ENCODE measurements at regions not wholly inside any gene's neighbourhood (a gene's known extent, or its start where the extent isn't known, plus 50 kb on each side); places are given as distances from the start of the nearest gene placed in this dataset.

DNA sequence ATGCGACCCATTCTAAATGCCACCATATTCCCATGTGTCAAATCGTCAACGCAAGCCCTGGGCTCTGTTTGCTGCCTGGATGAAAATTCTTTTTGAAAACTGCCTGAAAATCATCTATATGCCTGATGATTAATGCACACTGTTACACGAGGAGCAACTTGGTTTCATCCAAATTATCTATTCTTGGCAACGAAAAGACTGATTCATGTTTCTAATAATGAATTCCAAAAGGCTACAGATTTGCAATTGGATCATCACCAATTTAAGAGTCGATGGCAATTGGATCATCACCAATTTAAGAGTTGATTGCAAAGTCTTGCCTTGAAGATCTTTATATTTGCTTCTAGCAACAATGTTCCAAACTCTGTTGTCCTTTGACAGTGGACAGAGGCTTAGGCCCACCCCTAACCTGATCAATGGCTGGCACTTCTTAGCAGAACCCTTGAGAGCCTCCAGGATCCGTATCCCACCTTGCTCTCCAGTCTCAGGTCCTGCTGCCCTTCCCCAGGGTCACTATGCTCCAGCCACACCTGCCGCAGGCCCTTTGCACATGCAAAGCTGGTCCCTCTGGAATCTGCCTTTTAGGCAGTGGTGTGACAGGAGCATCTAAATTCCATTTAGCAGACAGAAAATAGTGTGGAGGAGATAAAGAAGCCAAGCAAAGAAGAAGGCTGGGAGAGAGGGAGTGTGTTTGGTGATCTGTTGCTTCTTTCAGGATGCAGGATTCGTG lies 460.9 kb upstream of the SULF2 start:
- TF ChIP-seq TAF1 (IDR thresholded peaks at IDR 0.05; ENCODE audit: borderline replicate concordance, low read depth, low read length) (no peak), POLR2AphosphoS5 (IDR thresholded peaks at IDR 0.05; ENCODE audit: low read depth, low read length) (no peak), POLR2A (IDR thresholded peaks at IDR 0.05; ENCODE audit: low read depth, low read length) (no peak)
- DNase-seq (ENCODE audit: insufficient read length) (no peak), FAIRE-seq (no peak)

DNA sequence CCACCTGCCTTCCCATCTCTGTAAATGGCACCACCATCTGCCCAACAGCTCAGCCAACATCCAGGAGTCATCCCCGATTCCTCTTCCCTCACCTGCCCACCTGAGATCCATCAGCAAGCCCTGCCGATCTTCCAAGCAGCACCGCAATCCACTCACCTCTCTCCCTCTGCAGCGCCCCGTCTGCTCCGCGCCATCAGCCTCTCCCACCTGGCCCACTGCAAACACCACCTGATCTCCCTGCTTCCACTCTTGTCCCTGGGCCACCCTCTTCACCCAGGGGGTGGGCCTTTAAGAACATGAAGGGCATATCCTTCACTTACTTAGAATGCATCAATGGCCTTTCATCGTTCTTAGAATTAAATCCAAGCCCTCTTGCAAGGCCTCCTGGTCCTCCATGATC lies 457.3 kb upstream of the SULF2 start:
- TF ChIP-seq TAF1 (IDR thresholded peaks at IDR 0.05; ENCODE audit: borderline replicate concordance, low read depth, low read length) (no peak), POLR2AphosphoS5 (IDR thresholded peaks at IDR 0.05; ENCODE audit: low read depth, low read length) (no peak), POLR2A (IDR thresholded peaks at IDR 0.05; ENCODE audit: low read depth, low read length) (no peak)
- no peak for FAIRE-seq
- DNase-seq (ENCODE audit: insufficient read length), result no peak

GRCh38 chr20:48241482-48241881 lies 456.2 kb upstream of the SULF2 start:
- TF ChIP-seq POLR2A (IDR thresholded peaks at IDR 0.05; ENCODE audit: low read depth, low read length) (no peak), TAF1 (IDR thresholded peaks at IDR 0.05; ENCODE audit: borderline replicate concordance, low read depth, low read length) (no peak), POLR2AphosphoS5 (IDR thresholded peaks at IDR 0.05; ENCODE audit: low read depth, low read length) (no peak)
- DNase-seq (ENCODE audit: insufficient read length) (no peak), FAIRE-seq (no peak)

GRCh38 chr20:48238781-48239180 lies 453.5 kb upstream of the SULF2 start:
- TF ChIP-seq POLR2AphosphoS5 (IDR thresholded peaks at IDR 0.05; ENCODE audit: low read depth, low read length) (no peak), TAF1 (IDR thresholded peaks at IDR 0.05; ENCODE audit: borderline replicate concordance, low read depth, low read length) (no peak), POLR2A (IDR thresholded peaks at IDR 0.05; ENCODE audit: low read depth, low read length) (no peak)
- no peak for DNase-seq (ENCODE audit: insufficient read length)
- no peak for FAIRE-seq

- DNase-seq (ENCODE audit: insufficient read length) (no peak), FAIRE-seq (no peak)
- no peak for TF ChIP-seq TAF1 (IDR thresholded peaks at IDR 0.05; ENCODE audit: borderline replicate concordance, low read depth, low read length)
- no peak for TF ChIP-seq POLR2AphosphoS5 (IDR thresholded peaks at IDR 0.05; ENCODE audit: low read depth, low read length)
- no peak for TF ChIP-seq POLR2A (IDR thresholded peaks at IDR 0.05; ENCODE audit: low read depth, low read length)
Observed at GRCh38 chr20:48238326-48238725, 453.0 kb upstream of the SULF2 start.

DNA sequence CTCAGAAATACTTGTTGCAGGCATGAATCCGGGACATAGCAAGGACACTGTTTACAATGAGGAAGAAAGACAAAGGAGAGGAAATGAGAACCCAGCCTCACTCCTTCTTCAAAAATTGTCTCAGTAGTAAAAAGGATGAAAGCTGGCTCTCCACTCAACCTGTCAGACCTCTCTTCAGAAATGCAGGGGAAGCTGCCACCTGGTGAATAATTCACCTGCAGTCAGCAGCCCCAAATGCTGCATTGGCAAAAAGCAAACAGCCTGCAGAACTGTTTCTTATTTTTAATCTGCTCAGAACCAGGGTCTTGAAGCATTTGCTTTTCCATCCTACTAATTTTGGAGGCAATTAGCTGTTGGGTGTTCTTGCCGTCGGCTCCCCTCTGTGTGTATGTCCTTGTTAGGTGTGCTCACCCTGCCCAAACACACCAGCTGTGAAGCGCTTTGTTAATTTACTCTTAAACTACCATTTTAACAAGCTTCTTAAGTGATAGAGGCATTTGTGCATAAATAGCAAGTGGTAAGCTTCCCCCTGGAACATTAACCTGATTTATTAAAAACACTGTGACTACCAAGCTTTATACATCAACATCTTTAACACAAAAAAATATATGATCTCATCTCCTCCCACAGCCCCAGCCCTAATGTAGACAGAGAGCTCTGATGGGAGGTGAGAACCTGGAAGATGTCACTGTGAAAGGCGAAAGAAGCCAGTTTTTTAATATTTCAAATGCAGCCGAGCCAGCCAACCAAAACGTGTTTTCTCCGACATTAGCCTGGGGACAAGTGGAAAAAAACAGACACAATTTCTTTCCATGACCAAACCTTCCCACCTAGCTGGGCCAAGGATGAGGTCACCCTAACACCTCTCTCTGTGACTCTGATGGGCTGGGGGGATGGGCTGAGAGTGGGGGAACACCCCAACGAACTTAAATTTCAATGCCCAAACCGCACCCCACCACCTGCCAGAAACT lies 451.0 kb upstream of the SULF2 start:
- TF ChIP-seq TAF1 (IDR thresholded peaks at IDR 0.05; ENCODE audit: borderline replicate concordance, low read depth, low read length), result no peak
- TF ChIP-seq POLR2AphosphoS5 (IDR thresholded peaks at IDR 0.05; ENCODE audit: low read depth, low read length), result no peak
- no peak for TF ChIP-seq POLR2A (IDR thresholded peaks at IDR 0.05; ENCODE audit: low read depth, low read length)
- DNase-seq (ENCODE audit: insufficient read length) (no peak), FAIRE-seq (no peak)

- FAIRE-seq, result no peak
- no peak for DNase-seq (ENCODE audit: insufficient read length)
- TF ChIP-seq POLR2AphosphoS5 (IDR thresholded peaks at IDR 0.05; ENCODE audit: low read depth, low read length) (no peak), POLR2A (IDR thresholded peaks at IDR 0.05; ENCODE audit: low read depth, low read length) (no peak), TAF1 (IDR thresholded peaks at IDR 0.05; ENCODE audit: borderline replicate concordance, low read depth, low read length) (no peak)
Observed at GRCh38 chr20:48234951-48235350, 449.7 kb upstream of the SULF2 start.

- TF ChIP-seq POLR2A (IDR thresholded peaks at IDR 0.05; ENCODE audit: low read depth, low read length) (no peak), POLR2AphosphoS5 (IDR thresholded peaks at IDR 0.05; ENCODE audit: low read depth, low read length) (no peak), TAF1 (IDR thresholded peaks at IDR 0.05; ENCODE audit: borderline replicate concordance, low read depth, low read length) (no peak)
- FAIRE-seq, result no peak
Observed at GRCh38 chr20:48231253-48231930, 446.1 kb upstream of the SULF2 start.

DNA sequence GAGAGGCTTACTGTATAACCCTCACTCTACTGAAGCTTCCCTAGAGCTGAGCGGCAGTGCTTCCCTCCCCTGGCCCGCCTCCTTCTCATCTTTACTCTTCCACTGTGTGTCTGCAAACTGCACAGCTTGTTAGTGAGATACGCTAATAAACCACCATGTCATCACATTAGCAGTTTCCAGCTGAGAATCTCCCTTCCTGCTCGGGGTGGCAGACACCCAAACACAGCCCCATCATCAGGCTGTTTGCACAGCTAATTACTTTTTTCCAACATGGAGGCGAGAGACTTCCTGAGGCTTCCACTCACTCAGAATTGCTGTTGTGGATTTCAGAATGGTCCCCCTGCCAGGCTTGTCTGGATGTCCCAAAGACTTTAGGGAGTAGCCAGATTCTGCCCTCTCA lies 444.9 kb upstream of the SULF2 start:
- no peak for TF ChIP-seq POLR2A (IDR thresholded peaks at IDR 0.05; ENCODE audit: low read depth, low read length)
- TF ChIP-seq POLR2AphosphoS5 (IDR thresholded peaks at IDR 0.05; ENCODE audit: low read depth, low read length), result no peak
- TF ChIP-seq TAF1 (IDR thresholded peaks at IDR 0.05; ENCODE audit: borderline replicate concordance, low read depth, low read length), result no peak
- FAIRE-seq, result no peak
- no peak for DNase-seq (ENCODE audit: insufficient read length)

More at GRCh38 chr20:48231253-48231930, 446.1 kb upstream of the SULF2 start:
- no peak for DNase-seq (ENCODE audit: insufficient read length)

DNA sequence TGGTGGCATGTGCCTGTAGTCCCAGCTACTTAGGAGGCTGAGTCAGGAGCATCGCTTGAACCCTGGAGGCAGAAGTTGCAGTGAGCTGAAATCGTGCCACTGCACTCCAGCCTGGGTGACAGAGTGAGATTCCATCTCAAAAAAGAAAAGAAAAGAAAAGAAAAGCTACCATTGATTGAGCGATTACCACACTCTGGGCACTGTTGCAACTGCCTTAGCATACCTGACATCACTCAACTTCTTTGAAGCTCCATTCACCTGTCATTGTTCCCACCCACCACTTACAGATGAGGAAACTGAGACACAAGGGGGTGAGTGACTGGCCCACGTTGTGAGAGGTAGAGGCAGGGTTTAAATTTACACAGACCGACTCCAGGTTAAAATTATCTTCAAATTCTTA lies 442.1 kb upstream of the SULF2 start:
- DNase-seq (ENCODE audit: insufficient read length) (no peak), FAIRE-seq (no peak)
- TF ChIP-seq POLR2A (IDR thresholded peaks at IDR 0.05; ENCODE audit: low read depth, low read length) (no peak), POLR2AphosphoS5 (IDR thresholded peaks at IDR 0.05; ENCODE audit: low read depth, low read length) (no peak), TAF1 (IDR thresholded peaks at IDR 0.05; ENCODE audit: borderline replicate concordance, low read depth, low read length) (no peak)

- no peak for TF ChIP-seq POLR2AphosphoS5 (IDR thresholded peaks at IDR 0.05; ENCODE audit: low read depth, low read length)
- no peak for TF ChIP-seq POLR2A (IDR thresholded peaks at IDR 0.05; ENCODE audit: low read depth, low read length)
- FAIRE-seq, result no peak
- no peak for DNase-seq (ENCODE audit: insufficient read length)
Observed at GRCh38 chr20:48226642-48227041, 441.4 kb upstream of the SULF2 start.
